ENCODE measurements at regions not wholly inside any gene's neighbourhood (a gene's known extent, or its start where the extent isn't known, plus 50 kb on each side); places are given as distances from the start of the nearest gene placed in this dataset.

DNA sequence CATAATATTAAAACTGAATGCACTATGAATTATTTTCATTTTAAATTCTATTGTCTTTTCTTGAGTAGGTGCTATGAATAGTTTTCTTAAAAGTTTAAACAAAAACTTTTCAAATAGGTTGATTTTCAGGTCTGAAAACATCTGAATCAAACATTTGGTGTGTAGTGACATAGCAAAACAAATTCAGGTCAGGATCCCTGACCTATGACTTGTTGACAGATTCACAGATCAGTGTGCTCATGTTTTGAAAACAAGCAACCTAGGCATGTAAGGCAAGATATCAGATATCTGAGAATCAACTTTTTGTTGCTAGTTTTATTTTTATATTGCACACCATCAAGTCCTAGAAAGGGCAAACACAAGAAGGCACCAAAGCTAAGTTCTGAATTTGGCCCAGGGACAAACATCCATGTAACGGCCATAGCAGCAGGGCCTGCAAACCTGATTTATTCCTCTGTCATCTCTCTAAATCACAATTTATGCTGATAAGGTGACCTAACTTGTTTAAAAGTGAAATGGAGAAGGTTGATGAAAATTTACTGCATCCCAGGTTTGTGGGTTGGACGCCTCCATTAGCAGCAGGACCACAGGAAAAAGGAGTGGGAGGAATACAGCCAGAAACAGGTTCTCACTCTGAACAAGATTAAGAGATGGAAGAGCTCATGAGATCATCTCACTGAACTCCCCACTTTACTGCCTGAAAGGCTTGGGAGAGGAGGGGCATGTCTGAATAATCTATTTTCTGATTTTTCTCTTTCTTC, 337.7 kb downstream of the KCNRG start:
- H3K36me3 ChIP-seq, result no peaks in the 10 kb centered on the region
- TF ChIP-seq POLR2A (IDR thresholded peaks at IDR 0.05) (no peak), EP300 (IDR thresholded peaks at IDR 0.05) (no peak), CTCF (IDR thresholded peaks at IDR 0.05) (no peak)
- H3K4me1 ChIP-seq (ENCODE audit: insufficient read depth), result peaks cover 3% of the 10 kb centered on the region
- intact Hi-C loops (cut with DNase I), result no loop called here
- no peak for DNase-seq
- no peaks in the 10 kb centered on the region for H3K27me3 ChIP-seq
- no peaks in the 10 kb centered on the region for H3K9me3 ChIP-seq
- H3K27ac ChIP-seq, result no peak overlapping the region
- no peak overlapping the region for H3K4me3 ChIP-seq
- 27 to 77% (median 72%) methylated on average over 2 of the region's 2 CpGs for WGBS, 3 donors

DNA sequence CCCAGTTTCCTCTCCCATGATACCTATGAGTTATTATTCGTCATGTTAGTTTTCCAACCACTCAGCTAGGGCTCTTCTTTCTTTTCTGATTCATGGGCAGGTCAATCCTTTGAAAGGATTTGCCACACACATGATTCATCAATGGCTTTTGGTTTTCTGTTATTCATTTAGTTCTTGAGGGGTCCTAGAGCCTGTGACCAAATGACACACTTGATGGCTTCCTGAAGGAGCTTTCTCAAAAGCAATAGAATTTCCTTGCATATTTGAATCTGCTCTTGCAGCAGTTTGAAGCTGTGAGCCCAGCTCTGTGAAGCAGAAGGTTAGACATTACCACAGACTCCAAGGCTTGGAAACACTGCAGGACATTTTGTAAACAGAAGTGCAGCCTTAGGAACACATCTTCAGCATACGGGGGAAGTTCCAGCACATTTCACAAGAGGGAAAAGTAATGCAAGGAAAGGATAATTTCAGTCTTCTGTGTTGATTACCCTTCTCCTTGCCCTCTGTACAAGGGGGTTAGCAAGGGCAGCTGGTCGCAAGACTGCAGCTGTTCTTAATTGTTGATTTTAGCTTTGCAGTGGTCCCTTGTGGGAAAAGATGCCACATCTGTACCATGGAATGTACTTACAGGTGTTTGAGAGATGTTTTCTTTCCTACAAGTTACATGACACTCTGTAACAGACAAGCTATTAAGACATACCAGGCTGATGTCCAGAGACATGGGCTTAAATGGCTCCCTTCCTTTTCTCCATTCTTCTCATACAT, 338.6 kb downstream of the KCNRG start:
- intact Hi-C loops (cut with DNase I), result no loop called here
- 58 to 67% (median 62%) methylated on average over 3 of the region's 3 CpGs for WGBS, 3 donors
- Histone ChIP-seq H3K9me3 (no peaks in the 10 kb centered on the region), H3K36me3 (no peaks in the 10 kb centered on the region), H3K4me3 (no peak overlapping the region), H3K27me3 (no peaks in the 10 kb centered on the region), H3K4me1 (ENCODE audit: insufficient read depth) (peaks cover 5% of the 10 kb centered on the region), H3K27ac (no peak overlapping the region)
- no peak for DNase-seq
- TF ChIP-seq EP300 (IDR thresholded peaks at IDR 0.05) (no peak), POLR2A (IDR thresholded peaks at IDR 0.05) (no peak), CTCF (IDR thresholded peaks at IDR 0.05) (no peak)

DNA sequence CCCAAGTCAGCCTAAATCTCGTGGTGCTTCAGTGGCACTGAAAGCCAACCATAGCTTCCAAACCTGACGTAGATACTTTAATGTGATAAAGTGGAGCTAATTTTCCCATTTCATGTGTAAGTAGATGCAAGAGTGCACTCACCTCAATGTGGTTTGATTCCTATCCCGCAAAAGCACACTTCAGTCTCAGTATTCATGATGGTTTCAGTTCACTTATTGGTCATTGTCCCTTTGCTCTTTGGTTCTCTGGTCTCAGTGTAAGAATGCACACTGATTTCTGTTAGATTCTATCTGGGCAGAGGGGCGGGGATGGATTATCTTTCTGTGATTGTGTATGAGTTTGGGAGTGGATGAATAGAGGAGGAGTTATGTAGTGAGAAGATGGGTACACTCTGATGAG, 340.6 kb downstream of the KCNRG start:
- DNase-seq, result no peak
- Histone ChIP-seq H3K4me1 (ENCODE audit: insufficient read depth) (peaks cover 5% of the 10 kb centered on the region), H3K27me3 (no peaks in the 10 kb centered on the region), H3K36me3 (no peaks in the 10 kb centered on the region), H3K9me3 (no peaks in the 10 kb centered on the region), H3K4me3 (no peak overlapping the region), H3K27ac (no peak overlapping the region)
- intact Hi-C loops (cut with DNase I), result no loop called here
- WGBS, 3 donors, result 90 to 96% (median 93%) methylated on average over 4 of the region's 4 CpGs
- no peak for TF ChIP-seq CTCF (IDR thresholded peaks at IDR 0.05)
- no peak for TF ChIP-seq EP300 (IDR thresholded peaks at IDR 0.05)
- no peak for TF ChIP-seq POLR2A (IDR thresholded peaks at IDR 0.05)

DNA sequence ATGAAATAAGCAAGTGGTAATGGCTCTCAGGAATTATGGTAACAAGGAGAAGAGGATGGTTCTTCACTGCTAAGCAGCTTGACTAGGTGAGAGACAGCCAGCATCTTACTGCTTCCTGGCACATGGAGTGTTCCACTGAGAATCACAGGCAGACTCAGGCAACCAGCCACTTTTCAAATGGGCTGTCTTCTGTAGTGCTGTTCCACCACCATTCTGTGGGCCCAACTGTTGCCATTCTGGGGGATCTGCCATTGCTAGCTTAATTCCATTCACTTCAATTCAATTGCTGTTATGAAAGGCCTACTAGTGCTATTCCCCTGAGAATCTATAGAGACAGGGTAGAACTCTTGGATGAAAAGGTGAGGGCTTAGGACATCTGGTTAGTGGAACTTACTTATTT, 341.9 kb downstream of the KCNRG start:
- H3K27ac ChIP-seq, result no peak overlapping the region
- no peak for DNase-seq
- H3K27me3 ChIP-seq, result no peaks in the 10 kb centered on the region
- no peaks in the 10 kb centered on the region for H3K36me3 ChIP-seq
- peaks cover 5% of the 10 kb centered on the region for H3K4me1 ChIP-seq (ENCODE audit: insufficient read depth)
- H3K9me3 ChIP-seq, result no peaks in the 10 kb centered on the region
- TF ChIP-seq CTCF (IDR thresholded peaks at IDR 0.05) (no peak), EP300 (IDR thresholded peaks at IDR 0.05) (no peak), POLR2A (IDR thresholded peaks at IDR 0.05) (no peak)
- intact Hi-C loops (cut with DNase I), result no loop called here
- no peak overlapping the region for H3K4me3 ChIP-seq

Data from ovary (tissue), 7 donors.